ENCODE measurements at regions not wholly inside any gene's neighbourhood (a gene's known extent, or its start where the extent isn't known, plus 50 kb on each side); places are given as distances from the start of the nearest gene placed in this dataset.

DNA sequence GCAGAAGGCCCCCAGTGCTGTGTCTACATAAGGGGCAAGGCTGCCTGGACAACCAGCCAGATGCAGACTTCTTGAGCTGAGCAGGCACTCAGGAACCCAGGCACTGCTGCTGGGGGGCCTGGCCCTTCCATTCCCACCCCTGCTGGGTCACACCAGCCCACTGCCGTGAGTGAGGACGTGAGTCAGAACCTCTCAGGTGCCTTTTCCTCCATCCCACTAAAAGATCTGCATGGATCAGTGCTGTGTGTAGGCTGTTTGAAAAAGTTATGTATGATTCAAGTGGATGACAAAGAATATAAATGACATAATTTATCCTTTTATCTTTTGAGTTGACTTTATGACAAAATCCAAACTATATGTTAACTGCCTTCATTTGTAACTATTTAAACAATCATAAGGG is 499.3 kb downstream of the INHBA start:
- no peak overlapping the region for H3K27ac ChIP-seq
- H3K4me2 ChIP-seq: no peak overlapping the region
- no peaks in the 10 kb centered on the region for H3K27me3 Mint-ChIP-seq (ENCODE audit: insufficient read depth, low read depth)
- H4K20me1 ChIP-seq (ENCODE audit: low read depth): no peaks in the 10 kb centered on the region
- H3K79me2 ChIP-seq (ENCODE audit: low read depth): no peaks in the 10 kb centered on the region
- no peak overlapping the region for H3K4me3 Mint-ChIP-seq
- TF ChIP-seq EZH2 (IDR thresholded peaks at IDR 0.05) (no peak), EZH2phosphoT487 (IDR thresholded peaks at IDR 0.05) (no peak)
- TF ChIP-seq, protein P1, sequence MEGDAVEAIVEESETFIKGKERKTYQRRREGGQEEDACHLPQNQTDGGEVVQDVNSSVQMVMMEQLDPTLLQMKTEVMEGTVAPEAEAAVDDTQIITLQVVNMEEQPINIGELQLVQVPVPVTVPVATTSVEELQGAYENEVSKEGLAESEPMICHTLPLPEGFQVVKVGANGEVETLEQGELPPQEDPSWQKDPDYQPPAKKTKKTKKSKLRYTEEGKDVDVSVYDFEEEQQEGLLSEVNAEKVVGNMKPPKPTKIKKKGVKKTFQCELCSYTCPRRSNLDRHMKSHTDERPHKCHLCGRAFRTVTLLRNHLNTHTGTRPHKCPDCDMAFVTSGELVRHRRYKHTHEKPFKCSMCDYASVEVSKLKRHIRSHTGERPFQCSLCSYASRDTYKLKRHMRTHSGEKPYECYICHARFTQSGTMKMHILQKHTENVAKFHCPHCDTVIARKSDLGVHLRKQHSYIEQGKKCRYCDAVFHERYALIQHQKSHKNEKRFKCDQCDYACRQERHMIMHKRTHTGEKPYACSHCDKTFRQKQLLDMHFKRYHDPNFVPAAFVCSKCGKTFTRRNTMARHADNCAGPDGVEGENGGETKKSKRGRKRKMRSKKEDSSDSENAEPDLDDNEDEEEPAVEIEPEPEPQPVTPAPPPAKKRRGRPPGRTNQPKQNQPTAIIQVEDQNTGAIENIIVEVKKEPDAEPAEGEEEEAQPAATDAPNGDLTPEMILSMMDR (IDR thresholded peaks at IDR 0.05): no peak
- H3K36me3 Mint-ChIP-seq: no peaks in the 10 kb centered on the region
- no peak overlapping the region for H3K4me3 ChIP-seq
- no peaks in the 10 kb centered on the region for H3K9me3 ChIP-seq (ENCODE audit: low read depth)
- no peaks in the 10 kb centered on the region for H3K36me3 ChIP-seq
- H3K4me1 ChIP-seq: no peaks in the 10 kb centered on the region
- H3F3A ChIP-seq (ENCODE audit: low read depth): no peaks in the 10 kb centered on the region
- H3K9me3 Mint-ChIP-seq: no peaks in the 10 kb centered on the region
- H3K9ac ChIP-seq: no peak overlapping the region
- no peak for DNase-seq (ENCODE audit: low spot score)
- H3K27me3 ChIP-seq: no peaks in the 10 kb centered on the region
- no peak overlapping the region for H2AFZ ChIP-seq (replicated peaks)
- H3K27ac Mint-ChIP-seq: no peak overlapping the region
- no peaks in the 10 kb centered on the region for H3K4me1 Mint-ChIP-seq

DNA sequence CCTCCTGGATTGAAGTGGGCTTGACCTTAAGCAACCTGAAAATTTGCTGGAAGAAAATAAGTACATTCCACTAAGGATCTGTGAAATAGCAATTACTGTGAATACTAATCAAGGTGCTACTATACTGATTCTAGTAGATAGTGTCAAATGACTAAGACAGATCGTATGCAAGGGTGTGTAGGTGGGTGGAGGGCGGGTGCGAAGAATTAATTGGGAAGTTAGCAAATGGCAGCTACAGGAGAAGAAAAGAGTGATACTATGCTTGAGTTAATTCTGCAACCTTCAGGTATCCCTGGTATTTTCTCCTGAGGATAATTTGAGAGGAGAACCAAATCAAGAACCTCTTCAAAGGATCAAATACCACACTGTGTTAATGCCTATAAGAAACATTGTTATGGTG is 501.9 kb downstream of the INHBA start:
- Histone ChIP-seq H3K4me1 (no peaks in the 10 kb centered on the region), H3K4me3 (no peak overlapping the region), H3K36me3 (no peaks in the 10 kb centered on the region), H3K4me2 (no peak overlapping the region), H4K20me1 (ENCODE audit: low read depth) (no peaks in the 10 kb centered on the region), H3K27me3 (no peaks in the 10 kb centered on the region), H2AFZ (replicated peaks) (no peak overlapping the region), H3K79me2 (ENCODE audit: low read depth) (no peaks in the 10 kb centered on the region), H3K9ac (no peak overlapping the region), H3F3A (ENCODE audit: low read depth) (no peaks in the 10 kb centered on the region), H3K27ac (no peak overlapping the region), H3K9me3 (ENCODE audit: low read depth) (no peaks in the 10 kb centered on the region)
- Mint-ChIP-seq H3K4me3 (no peak overlapping the region), H3K9me3 (no peaks in the 10 kb centered on the region), H3K36me3 (no peaks in the 10 kb centered on the region), H3K27ac (no peak overlapping the region), H3K27me3 (ENCODE audit: insufficient read depth, low read depth) (no peaks in the 10 kb centered on the region), H3K4me1 (peaks cover 3% of the 10 kb centered on the region)
- no peak for DNase-seq (ENCODE audit: low spot score)
- TF ChIP-seq EZH2 (IDR thresholded peaks at IDR 0.05) (no peak), EZH2phosphoT487 (IDR thresholded peaks at IDR 0.05) (no peak)
- TF ChIP-seq, protein P1 (IDR thresholded peaks at IDR 0.05): no peak

DNA sequence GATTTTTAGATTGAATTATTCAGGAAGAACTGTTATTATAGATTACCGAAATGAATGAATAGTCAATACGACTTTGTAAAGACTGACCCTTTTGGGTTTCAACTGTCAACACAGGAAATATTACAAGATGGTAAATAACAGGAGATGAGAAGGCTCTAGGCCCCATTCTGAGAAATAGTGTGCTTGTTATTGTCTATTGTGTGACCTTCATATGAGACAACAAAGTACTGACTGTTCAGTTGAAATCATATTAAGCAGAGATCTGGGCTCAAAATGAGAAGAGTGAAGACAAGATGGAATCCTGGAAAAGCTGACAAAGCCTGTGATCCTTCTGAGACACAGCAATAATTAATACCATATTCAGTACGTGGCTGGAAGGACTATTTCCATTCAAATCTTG is 503.8 kb downstream of the INHBA start:
- H3K9ac ChIP-seq: no peak overlapping the region
- H3K4me2 ChIP-seq: no peak overlapping the region
- no peak overlapping the region for H3K27ac Mint-ChIP-seq
- no peaks in the 10 kb centered on the region for H4K20me1 ChIP-seq (ENCODE audit: low read depth)
- no peaks in the 10 kb centered on the region for H3K27me3 ChIP-seq
- peaks cover 3% of the 10 kb centered on the region for H3K4me1 Mint-ChIP-seq
- no peak overlapping the region for H3K27ac ChIP-seq
- H2AFZ ChIP-seq (replicated peaks): no peak overlapping the region
- H3K4me3 ChIP-seq: no peak overlapping the region
- no peaks in the 10 kb centered on the region for H3K9me3 ChIP-seq (ENCODE audit: low read depth)
- H3F3A ChIP-seq (ENCODE audit: low read depth): no peaks in the 10 kb centered on the region
- no peak for DNase-seq (ENCODE audit: low spot score)
- H3K36me3 Mint-ChIP-seq: no peaks in the 10 kb centered on the region
- H3K79me2 ChIP-seq (ENCODE audit: low read depth): no peaks in the 10 kb centered on the region
- TF ChIP-seq, protein P1 (IDR thresholded peaks at IDR 0.05): no peak
- TF ChIP-seq EZH2 (IDR thresholded peaks at IDR 0.05) (no peak), EZH2phosphoT487 (IDR thresholded peaks at IDR 0.05) (no peak)
- H3K4me1 ChIP-seq: no peaks in the 10 kb centered on the region
- H3K4me3 Mint-ChIP-seq: no peak overlapping the region
- no peaks in the 10 kb centered on the region for H3K27me3 Mint-ChIP-seq (ENCODE audit: insufficient read depth, low read depth)
- no peaks in the 10 kb centered on the region for H3K9me3 Mint-ChIP-seq
- H3K36me3 ChIP-seq: no peaks in the 10 kb centered on the region

DNA sequence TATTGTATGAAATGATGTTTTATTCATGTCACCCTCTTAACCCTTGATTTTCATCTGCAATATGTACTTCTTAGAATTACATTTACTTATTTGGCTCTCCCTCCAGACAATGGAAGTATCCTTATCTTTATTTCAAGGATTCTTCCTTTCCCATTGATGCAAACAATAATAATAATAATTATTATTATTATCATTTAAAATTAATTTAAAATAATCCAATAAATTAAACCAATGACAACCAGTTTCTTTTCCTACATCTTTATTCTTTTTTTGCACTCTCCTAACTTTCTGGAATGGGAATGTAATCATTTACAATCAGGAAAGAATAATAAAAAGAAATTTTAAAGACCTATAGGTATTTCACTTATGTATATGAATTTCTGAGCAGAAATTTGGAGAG is 504.4 kb downstream of the INHBA start:
- Mint-ChIP-seq H3K4me3 (no peak overlapping the region), H3K4me1 (peaks cover 3% of the 10 kb centered on the region), H3K27ac (no peak overlapping the region), H3K36me3 (no peaks in the 10 kb centered on the region), H3K9me3 (no peaks in the 10 kb centered on the region), H3K27me3 (ENCODE audit: insufficient read depth, low read depth) (no peaks in the 10 kb centered on the region)
- no peak overlapping the region for H3K4me2 ChIP-seq
- H4K20me1 ChIP-seq (ENCODE audit: low read depth): no peaks in the 10 kb centered on the region
- H3K4me3 ChIP-seq: no peak overlapping the region
- H3K27ac ChIP-seq: no peak overlapping the region
- H3K79me2 ChIP-seq (ENCODE audit: low read depth): no peaks in the 10 kb centered on the region
- no peaks in the 10 kb centered on the region for H3K36me3 ChIP-seq
- no peaks in the 10 kb centered on the region for H3F3A ChIP-seq (ENCODE audit: low read depth)
- H3K27me3 ChIP-seq: no peaks in the 10 kb centered on the region
- no peak overlapping the region for H3K9ac ChIP-seq
- H3K4me1 ChIP-seq: no peaks in the 10 kb centered on the region
- DNase-seq (ENCODE audit: low spot score): no peak
- H2AFZ ChIP-seq (replicated peaks): no peak overlapping the region
- no peaks in the 10 kb centered on the region for H3K9me3 ChIP-seq (ENCODE audit: low read depth)
- TF ChIP-seq, protein P1 (IDR thresholded peaks at IDR 0.05): no peak
- TF ChIP-seq EZH2phosphoT487 (IDR thresholded peaks at IDR 0.05): no peak
- no peak for TF ChIP-seq EZH2 (IDR thresholded peaks at IDR 0.05)

Data from neural progenitor cell (in vitro differentiated cells).